H9 (cell line): ENCODE measurements at regions not wholly inside any gene's neighbourhood (a gene's known extent, or its start where the extent isn't known, plus 50 kb on each side); places are given as distances from the start of the nearest gene placed in this dataset.

Experiments
- DNase-seq: peaks from one replicate; pipeline ENCODE4 v3.0.0-alpha.2; 2017
- H2AFZ ChIP-seq: one replicate; pipeline ENCODE4 v1.6.1; 2013; ENCODE audit warnings: mild to moderate bottlenecking, low read length, control low read depth, moderate library complexity
- H2AK5ac ChIP-seq: 2 replicates; pipeline ENCODE4 v1.6.1; 2013; ENCODE audit warnings: low read length, control low read depth, mixed read lengths; ENCODE audit not compliant: insufficient read length
- H2BK120ac ChIP-seq: one replicate; pipeline ENCODE4 v1.6.1; 2013; ENCODE audit warnings: low read depth, mild to moderate bottlenecking, low read length, control low read depth, inconsistent platforms; ENCODE audit not compliant: poor library complexity, severe bottlenecking
- H2BK12ac ChIP-seq: 2 replicates; pipeline ENCODE4 v1.6.1; 2013; ENCODE audit warnings: low read length, control low read depth, mixed read lengths, low read depth; ENCODE audit not compliant: insufficient read length
- H2BK15ac ChIP-seq: 2 replicates; pipeline ENCODE4 v1.6.1; 2013; ENCODE audit warnings: low read depth, low read length, control low read depth
- H2BK20ac ChIP-seq: one replicate; pipeline ENCODE4 v1.6.1; 2013; ENCODE audit warnings: low read depth, mild to moderate bottlenecking, low read length, control low read depth, inconsistent platforms; ENCODE audit not compliant: poor library complexity, severe bottlenecking
- H2BK5ac ChIP-seq: 2 replicates; pipeline ENCODE4 v1.6.1; 2013; ENCODE audit warnings: low read length, control low read depth, mixed read lengths; ENCODE audit not compliant: insufficient read length
- H3K14ac ChIP-seq: 2 replicates; pipeline ENCODE4 v1.6.1; 2013; ENCODE audit warnings: low read length, control low read depth; ENCODE audit not compliant: insufficient read depth
- H3K18ac ChIP-seq: 2 replicates; pipeline ENCODE4 v1.6.1; 2013; ENCODE audit warnings: low read depth, mild to moderate bottlenecking, mixed read lengths, low read length, control low read depth; ENCODE audit not compliant: insufficient read length
- H3K23ac ChIP-seq: 2 replicates; pipeline ENCODE4 v1.6.1; 2013; ENCODE audit warnings: low read length, control low read depth, mixed read lengths, low read depth; ENCODE audit not compliant: insufficient read length
- H3K23me2 ChIP-seq: 2 replicates; pipeline ENCODE4 v1.6.1; 2013; ENCODE audit warnings: low read depth, mild to moderate bottlenecking, mixed read lengths, low read length, control low read depth; ENCODE audit not compliant: insufficient read length, poor library complexity, severe bottlenecking
- H3K27ac ChIP-seq: 2 replicates; pipeline ENCODE4 v1.5.1; 2013; ENCODE audit warnings: low read length, control low read depth, mixed read lengths, low read depth; ENCODE audit not compliant: insufficient read length
- H3K27me3 ChIP-seq: 2 replicates; pipeline ENCODE4 v1.6.1; 2013; ENCODE audit warnings: low read length, control low read depth, inconsistent platforms; ENCODE audit not compliant: insufficient read depth
- H3K4ac ChIP-seq: 2 replicates; pipeline ENCODE4 v1.6.1; 2013; ENCODE audit warnings: low read depth, mild to moderate bottlenecking, control low read depth, inconsistent platforms, low read length, moderate library complexity
- H3K4me1 ChIP-seq: 2 replicates; pipeline ENCODE4 v1.6.1; 2013; ENCODE audit warnings: low read length, control low read depth, inconsistent platforms; ENCODE audit not compliant: insufficient read depth
- H3K4me2 ChIP-seq: 2 replicates; pipeline ENCODE4 v1.6.1; 2013; ENCODE audit warnings: low read length, control low read depth, mixed read lengths; ENCODE audit not compliant: insufficient read length, insufficient read depth
- H3K56ac ChIP-seq: 2 replicates; pipeline ENCODE4 v1.6.1; 2013; ENCODE audit warnings: low read depth, mild to moderate bottlenecking, mixed read lengths, low read length, control low read depth; ENCODE audit not compliant: insufficient read length
- H3K79me1 ChIP-seq: 2 replicates; pipeline ENCODE4 v1.6.1; 2013; ENCODE audit warnings: low read depth, mild to moderate bottlenecking, moderate library complexity, low read length, control low read depth, inconsistent platforms; ENCODE audit not compliant: insufficient read depth, poor library complexity, severe bottlenecking
- H3K79me2 ChIP-seq: 2 replicates; pipeline ENCODE4 v1.6.1; 2013; ENCODE audit warnings: low read length, control low read depth, inconsistent platforms; ENCODE audit not compliant: insufficient read depth
- H3K9ac ChIP-seq: 2 replicates; pipeline ENCODE4 v1.6.1; 2013; ENCODE audit warnings: low read length, control low read depth, mixed read lengths; ENCODE audit not compliant: insufficient read length; ENCODE audit errors: extremely low read depth
- H3K9me3 ChIP-seq: one replicate; pipeline ENCODE4 v1.6.1; 2013; ENCODE audit warnings: low read depth, low read length, inconsistent platforms; ENCODE audit not compliant: control insufficient read depth
- H3T11ph ChIP-seq: one replicate; pipeline ENCODE4 v1.6.1; 2013; ENCODE audit warnings: mild to moderate bottlenecking, low read length, control low read depth, inconsistent platforms
- H4K20me1 ChIP-seq: one replicate; pipeline ENCODE4 v1.6.1; 2013; ENCODE audit not compliant: control insufficient read depth, insufficient read length, insufficient read depth
- H4K5ac ChIP-seq: 2 replicates; pipeline ENCODE4 v1.6.1; 2013; ENCODE audit warnings: low read depth, mild to moderate bottlenecking, mixed read lengths, low read length, control low read depth; ENCODE audit not compliant: insufficient read length
- H4K8ac ChIP-seq: replicated peaks from 2 replicates; pipeline ENCODE4 v1.6.1; 2013; ENCODE audit warnings: low read length, control low read depth, mixed read lengths, low read depth; ENCODE audit not compliant: insufficient read length
- H4K91ac ChIP-seq: 2 replicates; pipeline ENCODE4 v1.6.1; 2013; ENCODE audit warnings: low read depth, mild to moderate bottlenecking, moderate library complexity, mixed read lengths, low read length, control low read depth; ENCODE audit not compliant: insufficient read length
- H3K27ac Mint-ChIP-seq, 3 experiments: 2 replicates in 2 of 3; 3 replicates in 1 of 3; pipeline ENCODE4 v1.8.0; 2020 to 2021; ENCODE audit warnings: mixed read lengths in 3 of 3, mild to moderate bottlenecking in 1 of 3, moderate library complexity in 1 of 3
- H3K27me3 Mint-ChIP-seq: 2 replicates; pipeline ENCODE4 v1.8.0; 2021; ENCODE audit warnings: low read depth, mild to moderate bottlenecking, moderate library complexity, mixed read lengths
- H3K36me3 Mint-ChIP-seq, 3 experiments: 2 replicates in 2 of 3; 3 replicates in 1 of 3; pipeline ENCODE4 v1.8.0; 2020 to 2021; ENCODE audit warnings: low read depth in 3 of 3, mixed read lengths in 3 of 3; ENCODE audit not compliant: insufficient read depth in 1 of 3
- H3K4me1 Mint-ChIP-seq, 2 experiments: 2 replicates each; pipeline ENCODE4 v1.8.0; 2020; ENCODE audit warnings: mixed read lengths in 2 of 2
- H3K4me3 Mint-ChIP-seq, 2 experiments: 2 replicates in 1 of 2; 3 replicates in 1 of 2; pipeline ENCODE4 v1.8.0; 2020 to 2021; ENCODE audit warnings: mild to moderate bottlenecking in 2 of 2, mixed read lengths in 2 of 2, moderate library complexity in 1 of 2
- H3K9me3 Mint-ChIP-seq, 2 experiments: 2 replicates in 1 of 2; 3 replicates in 1 of 2; pipeline ENCODE4 v1.8.0; 2020; ENCODE audit warnings: mild to moderate bottlenecking in 2 of 2, mixed read lengths in 2 of 2, moderate library complexity in 1 of 2
- CTCF ChIP-seq: fragments of 200-600 bp; sonication (generic); conservative IDR thresholded peaks from 3 replicates; pipeline ENCODE4 v1.8.0; 2021; ENCODE audit warnings: antibody characterized with exemption, mild to moderate bottlenecking
- WGBS: extraction: QIAGEN DNeasy Blood & Tissue Kit; methylation state at CpG from one replicate; pipeline ENCODE4 v1.1.7; 2013; ENCODE audit warnings: missing lambda C conversion rate, low lambda C conversion rate, mixed read lengths; ENCODE audit not compliant: insufficient read length; ENCODE audit errors: extremely low coverage; 5-methylcytosine and 5-hydroxymethylcytosine counted together

GRCh38 chr9:85199866-85200495 is 530.5 kb downstream of the NTRK2 start:
- no peak for DNase-seq
- no peak overlapping the region for H2BK5ac ChIP-seq
- no peak for TF ChIP-seq CTCF
- no peaks in the 10 kb centered on the region for H3K79me1 ChIP-seq
- no peak overlapping the region for H2AFZ ChIP-seq
- no peak overlapping the region for H4K91ac ChIP-seq
- H2BK120ac ChIP-seq = no peak overlapping the region
- Mint-ChIP-seq H3K27ac (no peak overlapping the region), H3K27me3 (no peaks in the 10 kb centered on the region), H3K36me3 (no peaks in the 10 kb centered on the region), H3K4me1 (peaks cover 3 to 4% of the 10 kb centered on the region in 2 experiments), H3K9me3 (peaks cover 0 to 1% of the 10 kb centered on the region in 2 experiments; a peak in 1 of 5 replicates), H3K4me3 (no peak overlapping the region)
- no peak overlapping the region for H2BK12ac ChIP-seq
- no peak overlapping the region for H3K18ac ChIP-seq
- no peaks in the 10 kb centered on the region for H3K23me2 ChIP-seq
- no peak overlapping the region for H2AK5ac ChIP-seq
- no peak overlapping the region for H2BK20ac ChIP-seq
- H4K8ac ChIP-seq = no peak overlapping the region
- no peaks in the 10 kb centered on the region for H3K79me2 ChIP-seq
- H3K23ac ChIP-seq = no peak overlapping the region
- WGBS = no CpG with 5 or more reads among the region's 1 CpG
- H3K4ac ChIP-seq = no peak overlapping the region
- no peak overlapping the region for H2BK15ac ChIP-seq
- H3K56ac ChIP-seq = no peak overlapping the region
- H3K9me3 ChIP-seq = no peaks in the 10 kb centered on the region
- no peak overlapping the region for H3K9ac ChIP-seq
- no peak overlapping the region for H3K4me2 ChIP-seq
- no peaks in the 10 kb centered on the region for H3K4me1 ChIP-seq
- no peak overlapping the region for H4K5ac ChIP-seq
- H3K27ac ChIP-seq = no peak overlapping the region
- H3K14ac ChIP-seq = no peak overlapping the region
- H3T11ph ChIP-seq = no peak overlapping the region
- no peaks in the 10 kb centered on the region for H4K20me1 ChIP-seq
- H3K27me3 ChIP-seq = no peaks in the 10 kb centered on the region
